Stomach (tissue), 8 donors: ENCODE measurements at regions not wholly inside any gene's neighbourhood (a gene's known extent, or its start where the extent isn't known, plus 50 kb on each side); places are given as distances from the start of the nearest gene placed in this dataset.

Source experiments
- DNase-seq, 2 donors: peaks; one replicate each; pipeline versions ENCODE4 v3.0.0 to v3.0.0-alpha.2; 2013 to 2019
- H3K27ac ChIP-seq, 5 donors: fragments of 200-600 bp in 4 of 5; sonication (generic) in 4 of 5; one replicate each; pipeline ENCODE4 v1.5.1; 2013 to 2019; ENCODE audit warnings: mild to moderate bottlenecking in 1 of 5, moderate library complexity in 1 of 5
- H3K27me3 ChIP-seq, 3 donors: fragments of 200-600 bp; sonication (generic); one replicate each; pipeline ENCODE4 v1.5.1; 2017 to 2019; ENCODE audit warnings: mixed run types in 1 of 3
- H3K36me3 ChIP-seq, 4 donors: fragments of 200-600 bp; sonication (generic); 1 replicate in 3 of 4; 2 replicates in 1 of 4; pipeline ENCODE4 v1.5.1; 2016 to 2019
- H3K4me1 ChIP-seq, 4 donors: fragments of 200-600 bp; sonication (generic); one replicate each; pipeline ENCODE4 v1.5.1; 2016 to 2019
- H3K4me3 ChIP-seq, 4 donors: fragments of 200-600 bp; sonication (generic) in 3 of 4; one replicate each; pipeline ENCODE4 v1.5.1; 2016 to 2019; ENCODE audit warnings: mild to moderate bottlenecking in 1 of 4
- H3K9me3 ChIP-seq, 4 donors: fragments of 200-600 bp; sonication (generic); one replicate each; pipeline ENCODE4 v1.5.1; 2016 to 2019
- CTCF ChIP-seq, 7 experiments: fragments of 450-650 bp in 4 of 7; fragments of 200-600 bp in 3 of 7; sonication (generic) in 3 of 7; IDR thresholded peaks; one replicate each; pipeline ENCODE4 v1.5.1; 2016 to 2019; ENCODE audit warnings: antibody characterized with exemption in 7 of 7, control low read depth in 2 of 7, mild to moderate bottlenecking in 1 of 7
- EP300 ChIP-seq: sonication (generic); formaldehyde crosslinking; IDR thresholded peaks from one replicate; pipeline ENCODE4 v1.6.1; 2017; ENCODE audit warnings: antibody characterized with exemption
- POLR2A ChIP-seq, 4 donors: fragments of 450-650 bp; IDR thresholded peaks; one replicate each; pipeline ENCODE4 v1.6.1; 2016; ENCODE audit warnings: antibody characterized with exemption in 4 of 4, control low read depth in 2 of 4, mild to moderate bottlenecking in 1 of 4, moderate library complexity in 1 of 4
- POLR2AphosphoS5 ChIP-seq, 3 donors: sonication (generic); formaldehyde crosslinking; IDR thresholded peaks; one replicate each; pipeline ENCODE4 v1.6.1; 2016; ENCODE audit warnings: antibody characterized with exemption in 3 of 3
- WGBS, 5 donors: extraction: QIAGEN DNeasy Blood & Tissue Kit in 3 of 5; methylation state at CpG; one replicate each; pipeline versions ENCODE4 v1.1.5 to v1.1.7; 2013 to 2018; 5-methylcytosine and 5-hydroxymethylcytosine counted together
- intact Hi-C: fragments of 100-400 bp; cut with DNase I; formaldehyde crosslinking; loops from one replicate; pipeline ENCODE4 v1.15.1; 2023; ENCODE audit warnings: low total_unique reads
- donor health status: healthy with polysubstance abuse.
- donor health status: Bipolar disorder and iron deficiency.
- donor health status: healthy.

DNA sequence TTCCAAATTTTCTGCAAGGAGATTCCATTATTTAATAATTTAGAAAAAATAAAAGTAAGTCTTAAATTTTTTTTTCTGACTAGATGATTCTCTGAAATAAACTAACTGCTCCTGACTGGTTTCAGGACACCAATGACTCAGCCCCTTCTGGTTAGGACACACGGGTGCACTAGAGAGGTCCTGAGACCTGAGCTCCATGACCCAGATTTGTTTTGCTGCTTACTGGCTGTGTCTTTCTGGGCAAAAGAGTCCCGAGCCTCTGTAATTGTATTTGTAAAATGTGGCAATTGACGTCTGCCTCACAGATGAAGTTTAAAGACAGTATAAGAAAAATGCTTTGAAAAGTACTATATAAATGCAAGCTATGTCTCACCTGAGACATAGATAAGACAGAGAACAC, 89.1 kb downstream of the SLC24A2 start:
- no peak overlapping the region for H3K4me3 ChIP-seq
- intact Hi-C loops = no loop called here
- H3K36me3 ChIP-seq = no peaks in the 10 kb centered on the region
- WGBS, 5 donors = 17 to 36% (median 33%) methylated on average over 3 of the region's 3 CpGs
- H3K9me3 ChIP-seq = no peaks in the 10 kb centered on the region
- DNase-seq = no peak
- no peaks in the 10 kb centered on the region for H3K4me1 ChIP-seq
- TF ChIP-seq POLR2AphosphoS5 (IDR thresholded peaks at IDR 0.05) (no peak), EP300 (no peak), CTCF (IDR thresholded peaks at IDR 0.05) (no peak), POLR2A (IDR thresholded peaks at IDR 0.05) (no peak)
- no peaks in the 10 kb centered on the region for H3K27me3 ChIP-seq
- no peak overlapping the region for H3K27ac ChIP-seq

- Histone ChIP-seq H3K4me3 (no peak overlapping the region), H3K9me3 (no peaks in the 10 kb centered on the region), H3K27ac (no peak overlapping the region), H3K36me3 (no peaks in the 10 kb centered on the region), H3K27me3 (no peaks in the 10 kb centered on the region), H3K4me1 (no peaks in the 10 kb centered on the region)
- 15 to 28% (median 16%) methylated on average over 3 of the region's 3 CpGs for WGBS, 5 donors
- no peak for TF ChIP-seq POLR2AphosphoS5 (IDR thresholded peaks at IDR 0.05)
- no peak for DNase-seq
- intact Hi-C loops = no loop called here
Measured at GRCh38 chr9:19698960-19699359, 89.9 kb downstream of the SLC24A2 start.

DNA sequence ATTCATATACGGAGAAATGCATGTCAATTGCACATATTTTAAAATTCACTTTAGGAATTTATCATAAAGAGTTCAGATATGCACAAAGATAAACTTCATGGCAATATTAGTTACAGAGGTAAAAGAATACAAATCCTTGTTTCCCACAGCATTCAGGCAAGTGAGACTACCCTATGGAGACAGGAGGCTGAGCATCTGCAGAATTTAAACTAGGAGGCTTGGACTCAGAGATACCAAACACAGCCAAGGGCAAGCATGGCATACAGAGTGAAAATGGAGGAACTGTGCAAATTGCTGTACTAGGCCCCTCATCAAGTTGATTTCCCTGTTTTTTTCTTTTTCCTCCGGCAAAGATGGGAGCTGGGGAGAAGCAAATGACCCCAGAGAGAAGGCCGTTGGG, 94.2 kb downstream of the SLC24A2 start:
- intact Hi-C loops = no loop called here
- Histone ChIP-seq H3K4me3 (no peak overlapping the region), H3K4me1 (no peaks in the 10 kb centered on the region), H3K36me3 (no peaks in the 10 kb centered on the region), H3K9me3 (no peaks in the 10 kb centered on the region), H3K27ac (no peak overlapping the region), H3K27me3 (no peaks in the 10 kb centered on the region)
- WGBS, 5 donors = 84 to 90% (median 87%) methylated on average over 3 of the region's 3 CpGs
- no peak for DNase-seq
- TF ChIP-seq POLR2A (IDR thresholded peaks at IDR 0.05) = no peak
- TF ChIP-seq POLR2AphosphoS5 (IDR thresholded peaks at IDR 0.05) = no peak
- no peak for TF ChIP-seq EP300
- no peak for TF ChIP-seq CTCF (IDR thresholded peaks at IDR 0.05)

- 74 to 83% (median 76%) methylated on average over 5 of the region's 5 CpGs for WGBS, 5 donors
- Histone ChIP-seq H3K4me1 (no peaks in the 10 kb centered on the region), H3K4me3 (no peak overlapping the region), H3K27ac (no peak overlapping the region), H3K27me3 (no peaks in the 10 kb centered on the region), H3K9me3 (peaks cover 0 to 12% (median 3%) of the 10 kb centered on the region in 4 donors), H3K36me3 (no peaks in the 10 kb centered on the region)
- DNase-seq = no peak
- TF ChIP-seq EP300 = no peak
- no peak for TF ChIP-seq POLR2A (IDR thresholded peaks at IDR 0.05)
- no peak for TF ChIP-seq POLR2AphosphoS5 (IDR thresholded peaks at IDR 0.05)
- TF ChIP-seq CTCF (IDR thresholded peaks at IDR 0.05) = no peak
- intact Hi-C loops = no loop called here
Measured at GRCh38 chr9:19690128-19690527, 98.7 kb downstream of the SLC24A2 start.

- TF ChIP-seq CTCF (IDR thresholded peaks at IDR 0.05) (no peak), POLR2A (IDR thresholded peaks at IDR 0.05) (no peak), EP300 (no peak), POLR2AphosphoS5 (IDR thresholded peaks at IDR 0.05) (no peak)
- no peak overlapping the region for H3K4me3 ChIP-seq
- no peaks in the 10 kb centered on the region for H3K36me3 ChIP-seq
- 64 to 81% (median 80%) methylated on average over 4 of the region's 4 CpGs for WGBS, 5 donors
- no peaks in the 10 kb centered on the region for H3K4me1 ChIP-seq
- no peak overlapping the region for H3K27ac ChIP-seq
- DNase-seq = no peak
- H3K27me3 ChIP-seq = no peaks in the 10 kb centered on the region
- intact Hi-C loops = no loop called here
- peaks cover 0 to 12% (median 3%) of the 10 kb centered on the region in 4 donors for H3K9me3 ChIP-seq
Measured at GRCh38 chr9:19689328-19690101, 99.3 kb downstream of the SLC24A2 start.
